GM21786 (cell line): ENCODE measurements at regions not wholly inside any gene's neighbourhood (a gene's known extent, or its start where the extent isn't known, plus 50 kb on each side); places are given as distances from the start of the nearest gene placed in this dataset.

Experiments
- ATAC-seq: cut with Tn5 transposase; IDR thresholded peaks from one replicate; pipeline ENCODE4 v1.9.1; 2021; ENCODE audit not compliant: unreplicated experiment

GRCh38 chr3:159216311-159216710, 414.5 kb downstream of the MFSD1 start:
- no peak for ATAC-seq

- ATAC-seq, result no peak
Measured at GRCh38 chr3:159219231-159219630, 417.4 kb downstream of the MFSD1 start.

- no peak for ATAC-seq
Measured at GRCh38 chr3:159221335-159221734, 419.5 kb downstream of the MFSD1 start.

- no peak for ATAC-seq
Measured at GRCh38 chr3:159229116-159229680, 427.3 kb downstream of the MFSD1 start.

GRCh38 chr3:159232966-159233365, 431.1 kb downstream of the MFSD1 start:
- no peak for ATAC-seq

DNA sequence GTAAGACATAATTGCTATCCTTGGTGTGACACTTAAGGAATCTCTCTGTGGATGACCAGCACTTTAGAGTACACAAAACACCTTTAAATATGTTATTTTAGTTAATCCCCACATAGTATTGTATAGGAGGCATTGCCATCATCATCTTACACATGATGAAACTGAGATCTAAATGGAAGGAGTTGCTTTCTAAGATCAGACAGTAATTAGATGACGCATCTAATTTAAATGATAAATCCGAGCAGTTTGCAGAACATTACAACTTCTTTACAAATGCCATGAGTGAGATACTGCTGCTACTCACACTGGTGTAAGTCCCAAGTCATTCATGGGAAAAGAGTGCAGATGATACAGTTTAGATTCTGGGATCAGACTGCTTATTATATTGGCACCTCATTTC, 431.9 kb downstream of the MFSD1 start:
- ATAC-seq, result no peak

DNA sequence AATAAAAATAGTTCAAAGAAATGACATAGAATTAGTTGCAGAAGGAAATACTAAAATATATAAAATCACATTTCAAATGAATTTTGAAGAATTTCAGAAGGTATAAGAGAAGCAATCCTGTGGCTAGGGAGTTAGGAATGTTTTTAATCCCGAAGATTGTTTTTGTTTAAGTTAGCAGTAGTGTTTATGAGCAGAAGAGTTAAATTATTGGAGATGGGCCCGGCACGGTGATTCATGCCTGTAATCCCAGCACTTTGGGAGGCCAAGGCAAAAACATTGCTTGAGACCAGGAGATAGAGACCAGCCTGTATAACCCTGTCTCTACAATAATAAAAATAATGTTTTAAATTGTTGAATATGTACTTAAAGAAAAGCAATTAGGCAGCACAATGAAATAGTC, 432.5 kb downstream of the MFSD1 start:
- ATAC-seq, result no peak

DNA sequence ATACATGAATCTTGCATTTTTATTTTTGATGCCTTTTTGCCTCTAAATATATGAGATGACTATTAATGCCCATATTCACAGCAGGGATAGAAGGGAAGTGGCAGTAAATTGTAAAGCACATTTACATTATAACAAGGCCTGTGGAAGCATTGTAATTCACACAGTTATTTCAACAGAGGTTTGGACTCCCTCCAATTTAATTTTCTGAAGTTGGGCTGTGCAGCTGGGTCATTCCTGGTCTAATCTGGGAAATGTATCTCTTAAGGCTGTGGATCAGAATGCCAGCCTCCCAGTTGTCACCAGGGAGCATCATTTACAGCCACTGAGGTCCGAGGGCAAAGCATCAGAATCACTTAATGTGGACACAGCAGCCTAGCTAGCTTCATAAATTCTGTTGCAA, 434.5 kb downstream of the MFSD1 start:
- no peak for ATAC-seq

DNA sequence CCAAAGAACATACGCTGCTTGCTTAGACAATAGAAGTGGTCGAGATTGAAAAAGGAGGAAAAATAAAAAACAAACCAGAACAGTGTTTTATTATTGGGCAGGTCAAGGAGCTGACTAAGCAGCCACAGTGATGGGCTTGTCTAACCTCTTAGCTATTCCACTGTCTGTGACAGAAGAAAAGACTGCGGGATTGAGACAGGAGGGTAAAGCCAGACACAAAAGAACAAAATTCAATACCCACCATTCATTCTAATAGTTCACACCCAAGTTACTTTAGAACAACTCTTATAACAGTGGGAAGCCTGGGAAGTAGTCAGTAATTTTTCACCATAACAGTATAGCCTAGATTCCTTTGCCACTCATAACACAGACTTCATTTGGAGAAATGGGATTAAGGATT, 435.4 kb downstream of the MFSD1 start:
- ATAC-seq, result no peak

GRCh38 chr3:159238646-159239045, 436.8 kb downstream of the MFSD1 start:
- no peak for ATAC-seq

- ATAC-seq, result no peak
Measured at GRCh38 chr3:159239059-159239458, 437.2 kb downstream of the MFSD1 start.

- no peak for ATAC-seq
Measured at GRCh38 chr3:159244933-159245332, 443.1 kb downstream of the MFSD1 start.

- ATAC-seq, result no peak
Measured at GRCh38 chr3:159245871-159246270, 444.0 kb downstream of the MFSD1 start.

GRCh38 chr3:159246385-159246784, 444.5 kb downstream of the MFSD1 start:
- no peak for ATAC-seq

- ATAC-seq, result no peak
Measured at GRCh38 chr3:159249472-159250174, 447.8 kb downstream of the MFSD1 start.

DNA sequence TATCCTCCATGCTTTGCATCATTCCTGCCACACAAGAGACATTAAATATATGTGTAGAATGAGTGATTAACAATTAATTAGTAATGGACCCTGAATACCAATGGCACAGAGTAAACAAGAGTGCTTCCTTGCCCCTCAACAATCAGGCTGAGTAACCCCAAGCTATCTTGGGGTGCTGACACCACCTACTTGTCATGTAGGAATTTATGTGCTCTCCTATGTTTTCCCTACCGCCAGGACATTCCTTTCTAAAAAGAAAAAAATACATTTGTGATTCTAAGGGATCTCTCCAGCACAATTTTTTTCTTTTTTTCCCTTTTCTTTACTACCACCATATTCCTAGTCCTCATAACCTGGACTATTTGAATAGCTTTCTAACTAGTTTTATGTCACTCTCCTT, 449.1 kb downstream of the MFSD1 start:
- ATAC-seq, result no peak

- no peak for ATAC-seq
Measured at GRCh38 chr3:159252274-159252673, 450.4 kb downstream of the MFSD1 start.

- no peak for ATAC-seq
Measured at GRCh38 chr3:159252772-159253384, 451.0 kb downstream of the MFSD1 start.

DNA sequence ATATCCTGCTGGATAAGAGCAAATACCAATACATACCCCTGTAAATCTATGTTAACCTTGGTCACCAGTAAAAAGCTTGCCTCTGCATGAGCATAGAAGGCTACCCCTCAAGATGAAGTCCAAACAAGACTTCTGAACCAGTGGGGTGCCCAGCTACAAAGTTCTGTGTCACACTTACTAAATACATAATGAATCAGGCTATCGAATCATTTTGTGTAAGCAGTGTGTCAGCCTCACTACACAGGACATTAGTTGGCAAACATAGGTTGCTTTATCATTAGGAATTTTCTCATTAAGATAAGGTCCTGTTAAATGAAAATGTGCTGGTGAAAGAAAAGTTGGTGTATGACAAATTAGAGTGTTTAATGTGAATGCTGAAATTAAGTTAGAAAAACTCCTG, 452.0 kb downstream of the MFSD1 start:
- ATAC-seq, result no peak

- no peak for ATAC-seq
Measured at GRCh38 chr3:159257954-159258353, 456.1 kb downstream of the MFSD1 start.

DNA sequence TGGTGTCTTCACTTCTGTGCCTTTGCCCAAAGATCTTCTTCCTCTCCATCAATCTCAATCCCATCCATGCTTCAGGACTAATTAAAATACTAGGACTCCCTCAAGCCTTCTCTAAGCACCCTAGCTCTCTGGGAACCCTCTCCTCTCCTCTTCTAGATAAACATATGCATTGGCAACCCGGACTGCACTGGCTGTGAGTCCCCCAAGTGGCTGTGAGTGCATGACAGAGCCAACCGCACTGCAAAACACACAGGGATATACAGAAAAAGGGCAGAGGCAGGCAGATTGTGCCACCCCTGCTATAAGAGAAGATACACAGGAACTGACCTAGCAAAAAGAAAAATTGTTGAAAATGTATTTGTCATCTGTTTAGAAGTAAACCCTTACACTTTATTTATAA, 457.1 kb downstream of the MFSD1 start:
- ATAC-seq, result no peak

GRCh38 chr3:159260049-159260662, 458.3 kb downstream of the MFSD1 start:
- ATAC-seq, result peak; percentile 73
